GM21717 (cell line): ENCODE measurements at regions not wholly inside any gene's neighbourhood (a gene's known extent, or its start where the extent isn't known, plus 50 kb on each side); places are given as distances from the start of the nearest gene placed in this dataset.

Source experiments
- ATAC-seq: cut with Tn5 transposase; IDR thresholded peaks from one replicate; pipeline ENCODE4 v1.9.1; 2021; ENCODE audit warnings: mild to moderate bottlenecking, moderate library complexity; ENCODE audit not compliant: unreplicated experiment

- ATAC-seq = no peak
Observed at GRCh38 chr19:28793391-28794168, 419.4 kb downstream of the UQCRFS1 start.

- ATAC-seq = no peak
Observed at GRCh38 chr19:28785971-28786370, 427.0 kb downstream of the UQCRFS1 start.

GRCh38 chr19:28764066-28764465, 448.9 kb downstream of the UQCRFS1 start:
- no peak for ATAC-seq

GRCh38 chr19:28746478-28746877, 466.5 kb downstream of the UQCRFS1 start:
- no peak for ATAC-seq

- ATAC-seq = no peak
Observed at GRCh38 chr19:28744943-28745342, 468.0 kb downstream of the UQCRFS1 start.

- ATAC-seq = no peak
Observed at GRCh38 chr19:28744014-28744413, 468.9 kb downstream of the UQCRFS1 start.

GRCh38 chr19:28737021-28737895, 475.7 kb downstream of the UQCRFS1 start:
- ATAC-seq = no peak

- ATAC-seq = no peak
Observed at GRCh38 chr19:28736528-28736927, 476.4 kb downstream of the UQCRFS1 start.

- ATAC-seq = no peak
Observed at GRCh38 chr19:28731577-28731976, 481.4 kb downstream of the UQCRFS1 start.

GRCh38 chr19:28730791-28731512, 482.0 kb downstream of the UQCRFS1 start:
- ATAC-seq = no peak

- no peak for ATAC-seq
Observed at GRCh38 chr19:28727480-28728159, 485.3 kb downstream of the UQCRFS1 start.

- ATAC-seq = no peak
Observed at GRCh38 chr19:28726533-28727479, 486.1 kb downstream of the UQCRFS1 start.

- ATAC-seq = no peak
Observed at GRCh38 chr19:28718909-28719308, 494.0 kb downstream of the UQCRFS1 start.

GRCh38 chr19:28715157-28715556, 497.8 kb downstream of the UQCRFS1 start:
- ATAC-seq = no peak

- no peak for ATAC-seq
Observed at GRCh38 chr19:28711411-28711810, 501.5 kb downstream of the UQCRFS1 start.

GRCh38 chr19:28710278-28710677, 502.7 kb downstream of the UQCRFS1 start:
- no peak for ATAC-seq

GRCh38 chr19:28706693-28707092, 506.3 kb downstream of the UQCRFS1 start:
- ATAC-seq = no peak

GRCh38 chr19:28705008-28705407, 507.9 kb downstream of the UQCRFS1 start:
- no peak for ATAC-seq

- ATAC-seq = no peak
Observed at GRCh38 chr19:28703400-28703956, 509.5 kb downstream of the UQCRFS1 start.
